ENCODE measurements at regions not wholly inside any gene's neighbourhood (a gene's known extent, or its start where the extent isn't known, plus 50 kb on each side); places are given as distances from the start of the nearest gene placed in this dataset.

DNA sequence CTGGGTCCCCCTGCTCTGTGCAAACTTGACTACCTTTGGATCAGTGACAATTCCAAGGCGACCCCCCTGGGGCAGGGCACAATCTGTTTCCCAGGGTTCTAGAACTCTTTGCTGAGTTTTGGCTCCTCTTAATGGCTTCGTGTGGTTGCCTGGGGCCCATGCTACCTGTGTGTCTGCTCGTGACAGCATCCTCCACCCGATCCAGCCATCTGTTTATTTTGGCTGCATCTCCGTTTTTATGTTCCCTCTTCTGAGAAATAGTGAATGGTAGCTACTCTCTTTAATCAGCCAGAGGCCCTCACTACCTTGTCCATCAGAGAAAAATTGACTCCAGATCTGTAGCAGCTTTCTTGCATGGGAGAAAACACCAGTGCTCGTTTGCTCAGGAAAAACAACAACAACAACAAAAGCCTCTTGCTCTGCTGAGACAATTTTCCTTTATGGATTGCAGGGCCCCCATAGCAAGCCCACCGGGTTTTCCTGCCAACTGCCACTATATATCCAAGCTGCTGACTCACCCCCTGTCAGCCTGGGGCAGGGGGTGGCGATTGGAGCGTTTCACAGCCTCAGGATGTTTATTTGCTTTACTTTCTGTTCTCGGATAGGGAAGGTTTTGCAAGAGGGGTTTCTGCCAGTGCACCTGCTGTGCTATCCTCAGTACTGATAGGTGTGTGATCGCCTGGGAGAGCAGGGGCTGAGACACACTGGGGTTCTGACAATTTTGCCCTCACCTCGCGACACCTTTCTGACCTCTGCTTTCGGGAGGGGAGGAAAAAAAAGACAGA lies 607.8 kb downstream of the BNC2 start:
- Mint-ChIP-seq H3K4me3 (no peak overlapping the region), H3K27me3 (ENCODE audit: low read depth) (no peaks in the 10 kb centered on the region), H3K9me3 (no peaks in the 10 kb centered on the region)

DNA sequence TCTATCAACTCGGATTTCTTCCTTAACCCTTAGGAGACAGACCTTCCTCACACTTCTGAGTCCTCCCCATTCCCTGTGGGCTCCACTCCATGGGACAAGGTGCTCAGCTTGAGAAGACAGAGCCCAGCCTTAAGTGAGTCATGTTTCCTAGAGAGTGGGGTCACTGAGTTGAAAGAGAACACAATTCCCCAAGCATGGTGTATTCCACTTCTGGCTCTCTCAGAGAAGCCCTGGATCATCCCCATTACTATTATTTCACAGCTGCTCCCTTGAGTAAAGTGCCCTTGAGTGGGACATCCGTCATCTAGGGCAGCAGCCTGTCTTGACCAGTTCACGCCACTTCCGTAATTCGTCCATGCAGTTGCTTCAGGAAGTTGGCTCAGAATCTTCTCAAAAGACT lies 604.8 kb downstream of the BNC2 start:
- H3K9me3 Mint-ChIP-seq, result no peaks in the 10 kb centered on the region
- no peak overlapping the region for H3K27ac Mint-ChIP-seq
- no peaks in the 10 kb centered on the region for H3K36me3 Mint-ChIP-seq (ENCODE audit: low read depth)
- DNase-seq (ENCODE audit: low spot score), result no peak
- no peaks in the 10 kb centered on the region for H3K27me3 Mint-ChIP-seq (ENCODE audit: low read depth)
- H3K4me1 Mint-ChIP-seq (ENCODE audit: low read depth), result no peaks in the 10 kb centered on the region
- H3K4me3 Mint-ChIP-seq, result no peak overlapping the region

More for the DNA sequence above, 607.8 kb downstream of the BNC2 start:
- no peak for DNase-seq (ENCODE audit: low spot score)
- no peak overlapping the region for H3K27ac Mint-ChIP-seq
- H3K4me1 Mint-ChIP-seq (ENCODE audit: low read depth), result no peaks in the 10 kb centered on the region
- H3K36me3 Mint-ChIP-seq (ENCODE audit: low read depth), result no peaks in the 10 kb centered on the region

DNA sequence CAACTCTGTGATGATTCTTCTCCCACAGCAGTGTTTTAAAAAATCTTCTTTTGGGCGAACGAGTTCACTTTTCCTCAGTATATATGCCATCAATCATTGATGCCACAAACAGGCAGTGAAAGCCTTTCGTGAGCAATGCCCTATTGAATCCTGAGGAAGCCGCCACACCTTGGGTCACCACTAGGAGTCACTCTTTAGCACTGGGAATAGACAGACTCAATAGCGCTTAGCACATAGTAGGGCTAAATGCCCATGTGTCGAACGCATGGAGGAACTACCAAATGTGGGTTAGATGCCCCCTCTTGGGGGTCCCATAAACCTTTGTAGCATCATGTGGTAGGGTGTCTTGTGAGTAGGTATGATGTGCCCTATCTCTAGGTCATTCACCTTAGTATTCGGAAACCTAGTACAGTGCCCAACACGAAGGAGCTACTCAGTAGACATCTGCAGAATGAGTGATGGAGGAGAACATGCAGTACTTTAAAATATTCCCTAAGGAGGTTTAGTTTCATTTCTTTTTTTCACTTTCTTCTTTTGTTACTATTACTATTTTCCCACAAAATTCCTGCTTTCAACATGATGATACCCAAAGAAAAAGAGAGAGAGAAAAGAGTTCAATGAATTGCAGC lies 603.7 kb downstream of the BNC2 start:
- H3K36me3 Mint-ChIP-seq (ENCODE audit: low read depth), result no peaks in the 10 kb centered on the region
- H3K4me1 Mint-ChIP-seq (ENCODE audit: low read depth), result no peaks in the 10 kb centered on the region
- no peaks in the 10 kb centered on the region for H3K27me3 Mint-ChIP-seq (ENCODE audit: low read depth)
- no peak overlapping the region for H3K4me3 Mint-ChIP-seq
- DNase-seq (ENCODE audit: low spot score), result no peak
- H3K9me3 Mint-ChIP-seq, result no peaks in the 10 kb centered on the region
- no peak overlapping the region for H3K27ac Mint-ChIP-seq

DNA sequence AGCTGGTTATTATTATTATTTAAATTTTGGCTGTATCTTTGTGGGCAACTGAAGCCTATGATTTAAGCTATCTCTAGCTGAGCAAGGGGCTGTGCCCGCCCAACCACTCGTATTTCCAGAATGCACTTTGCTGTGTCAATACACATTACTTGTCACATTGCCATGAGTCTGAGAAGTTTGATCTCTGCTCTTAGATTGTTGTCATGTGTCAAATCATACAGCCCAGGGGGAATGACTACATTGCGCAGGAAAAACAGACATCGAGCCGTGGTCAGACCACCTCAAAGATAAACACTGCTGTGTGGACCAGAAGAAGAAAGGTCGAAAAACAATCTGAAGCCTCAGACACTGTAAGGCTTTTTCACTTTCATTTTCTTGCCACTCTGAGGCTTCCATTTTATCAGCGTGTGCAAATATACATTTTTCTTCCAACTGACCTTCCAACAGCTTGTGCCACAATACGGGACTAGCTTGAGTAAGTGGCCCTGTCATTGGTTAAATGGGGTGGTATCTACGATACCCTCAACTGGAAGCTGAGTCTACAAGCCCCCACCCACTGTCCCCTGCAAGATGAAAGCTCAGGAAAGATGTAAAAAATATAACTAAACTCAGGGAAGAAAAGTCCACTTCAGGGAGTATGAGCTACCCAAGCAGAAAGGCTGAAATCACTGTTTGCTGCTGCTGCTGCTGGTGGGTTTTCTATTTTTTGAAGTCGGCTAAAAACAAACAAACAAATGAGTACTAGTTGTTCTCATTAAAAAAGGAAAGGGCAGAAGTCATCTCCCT lies 603.0 kb downstream of the BNC2 start:
- no peak for DNase-seq (ENCODE audit: low spot score)
- Mint-ChIP-seq H3K36me3 (ENCODE audit: low read depth) (no peaks in the 10 kb centered on the region), H3K9me3 (no peaks in the 10 kb centered on the region), H3K4me3 (no peak overlapping the region), H3K4me1 (ENCODE audit: low read depth) (no peaks in the 10 kb centered on the region), H3K27me3 (ENCODE audit: low read depth) (no peaks in the 10 kb centered on the region), H3K27ac (peak overlapping the region; percentile 15)

DNA sequence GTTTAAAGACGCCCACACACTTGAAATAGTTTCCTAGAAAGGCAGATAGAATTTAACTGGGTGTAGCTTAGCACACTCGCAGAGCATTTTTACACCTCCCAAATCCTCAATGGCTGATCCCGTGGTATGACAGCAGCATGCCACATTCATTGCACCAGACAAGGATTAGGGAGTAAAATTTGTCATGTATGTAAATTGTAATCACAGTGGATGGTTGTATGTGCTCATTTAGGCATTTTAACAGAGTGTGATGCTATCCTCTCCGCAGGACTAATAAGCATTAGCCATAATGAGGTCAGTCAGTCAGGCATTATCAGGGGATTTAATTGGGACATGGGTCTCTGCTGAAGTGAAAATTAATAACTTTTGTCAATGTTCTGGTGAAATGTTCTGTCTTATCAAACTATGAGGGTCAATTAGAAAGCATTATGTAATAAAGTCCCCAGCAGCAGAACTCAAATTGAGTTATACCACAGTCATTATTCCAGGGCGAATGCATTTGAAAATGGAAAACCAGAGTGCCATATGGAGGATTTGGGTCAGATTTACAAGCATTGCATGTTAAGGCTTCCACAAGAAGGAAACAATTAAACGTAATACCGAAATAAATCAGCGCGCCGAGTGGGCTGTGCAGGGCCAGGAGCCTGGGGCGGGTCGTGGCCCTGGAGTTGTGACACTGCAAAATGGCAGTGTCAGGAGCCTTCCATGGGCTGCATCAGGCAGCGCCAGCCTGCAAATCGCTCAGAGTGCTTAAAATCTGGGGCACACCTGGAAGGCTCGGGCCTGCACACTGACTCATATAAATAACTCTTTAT lies 602.2 kb downstream of the BNC2 start:
- Mint-ChIP-seq H3K4me1 (ENCODE audit: low read depth) (no peaks in the 10 kb centered on the region), H3K9me3 (no peaks in the 10 kb centered on the region), H3K36me3 (ENCODE audit: low read depth) (no peaks in the 10 kb centered on the region), H3K27ac (no peak overlapping the region), H3K4me3 (no peak overlapping the region), H3K27me3 (ENCODE audit: low read depth) (no peaks in the 10 kb centered on the region)
- DNase-seq (ENCODE audit: low spot score), result no peak

DNA sequence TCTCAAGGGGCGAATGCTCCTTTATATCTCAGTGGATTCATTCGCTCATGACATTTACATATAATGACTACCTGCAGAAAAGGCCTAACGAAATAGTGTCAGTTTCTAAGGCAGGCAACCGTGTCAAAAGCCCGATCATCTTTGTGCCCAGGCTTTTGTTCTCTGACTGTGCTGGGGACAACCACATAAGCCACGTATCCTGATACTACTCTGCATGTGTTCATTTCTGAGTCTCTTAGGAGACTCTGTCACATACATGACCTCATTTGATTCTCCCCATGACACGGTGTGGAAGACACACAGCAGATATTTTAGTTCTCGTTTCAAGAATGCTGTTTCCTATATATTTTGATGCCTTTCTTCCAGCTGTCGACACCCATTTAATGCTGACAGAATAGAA lies 598.5 kb downstream of the BNC2 start:
- no peak for DNase-seq (ENCODE audit: low spot score)
- no peak overlapping the region for H3K27ac Mint-ChIP-seq
- H3K4me3 Mint-ChIP-seq, result no peak overlapping the region
- H3K9me3 Mint-ChIP-seq, result no peaks in the 10 kb centered on the region
- H3K36me3 Mint-ChIP-seq (ENCODE audit: low read depth), result no peaks in the 10 kb centered on the region
- H3K4me1 Mint-ChIP-seq (ENCODE audit: low read depth), result no peaks in the 10 kb centered on the region
- H3K27me3 Mint-ChIP-seq (ENCODE audit: low read depth), result no peaks in the 10 kb centered on the region

DNA sequence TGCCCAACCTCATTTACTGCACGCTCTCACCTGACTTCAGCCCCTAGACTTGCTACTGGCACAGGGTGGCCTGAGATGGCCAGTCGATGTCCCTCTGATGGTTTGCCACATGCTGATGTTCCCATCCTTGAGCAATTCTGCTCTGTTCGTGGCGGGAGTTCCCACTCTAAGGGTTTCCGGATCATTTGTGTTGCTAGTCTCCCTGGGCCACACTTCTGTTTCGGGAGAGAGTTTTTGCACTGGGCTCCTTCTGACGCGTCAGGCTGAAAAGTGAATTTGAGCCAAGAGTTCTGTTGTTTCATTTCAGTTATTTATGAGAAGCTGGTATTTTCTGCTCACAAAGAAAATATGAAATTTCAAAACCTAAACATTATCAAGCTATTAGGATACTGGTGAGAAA lies 597.7 kb downstream of the BNC2 start:
- Mint-ChIP-seq H3K27me3 (ENCODE audit: low read depth) (no peaks in the 10 kb centered on the region), H3K36me3 (ENCODE audit: low read depth) (no peaks in the 10 kb centered on the region), H3K9me3 (no peaks in the 10 kb centered on the region)

DNA sequence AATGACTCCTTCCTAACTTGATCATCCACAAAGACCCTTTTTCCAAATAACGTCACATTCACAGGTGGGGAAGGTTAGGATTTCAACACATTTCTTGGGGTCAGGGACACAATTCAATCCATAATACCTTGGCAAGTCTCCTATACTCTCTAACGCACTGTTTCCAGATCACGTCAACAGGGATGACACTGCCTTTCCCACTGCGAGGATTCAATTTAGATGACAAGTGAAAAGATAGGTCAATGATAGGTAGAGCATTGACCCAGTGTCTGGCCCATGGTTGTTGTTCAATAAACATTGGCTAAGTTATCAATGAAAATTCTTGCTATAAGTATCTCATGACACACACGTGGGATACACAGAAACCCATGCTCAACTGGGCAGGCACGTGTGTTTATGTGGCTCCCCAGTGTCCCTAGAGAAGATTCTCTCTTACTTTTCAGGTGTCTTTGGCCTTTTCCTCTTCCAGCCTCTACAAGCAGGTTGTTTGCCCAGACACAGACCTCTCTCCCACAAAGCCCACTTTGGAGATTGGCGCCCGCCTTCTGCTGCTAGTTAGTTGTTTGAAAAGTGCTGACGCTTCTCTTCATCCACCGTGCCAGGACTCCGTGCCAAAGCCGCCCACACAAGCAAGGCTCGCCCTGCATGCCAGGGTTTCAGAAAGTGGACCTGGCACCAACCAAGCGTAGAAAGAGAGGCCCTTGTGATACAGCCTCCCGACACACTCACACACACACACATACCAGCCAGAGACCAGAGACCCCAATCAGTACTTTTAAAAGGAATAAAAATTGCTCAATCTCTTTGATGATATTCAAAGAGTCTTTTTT lies 594.5 kb downstream of the BNC2 start:
- Mint-ChIP-seq H3K27me3 (ENCODE audit: low read depth) (no peaks in the 10 kb centered on the region), H3K36me3 (ENCODE audit: low read depth) (no peaks in the 10 kb centered on the region), H3K4me3 (no peak overlapping the region), H3K27ac (no peak overlapping the region), H3K4me1 (ENCODE audit: low read depth) (no peaks in the 10 kb centered on the region), H3K9me3 (no peaks in the 10 kb centered on the region)
- no peak for DNase-seq (ENCODE audit: low spot score)

More for the DNA sequence above, 597.7 kb downstream of the BNC2 start:
- no peak for DNase-seq (ENCODE audit: low spot score)
- H3K27ac Mint-ChIP-seq, result no peak overlapping the region
- H3K4me3 Mint-ChIP-seq, result no peak overlapping the region
- no peaks in the 10 kb centered on the region for H3K4me1 Mint-ChIP-seq (ENCODE audit: low read depth)

DNA sequence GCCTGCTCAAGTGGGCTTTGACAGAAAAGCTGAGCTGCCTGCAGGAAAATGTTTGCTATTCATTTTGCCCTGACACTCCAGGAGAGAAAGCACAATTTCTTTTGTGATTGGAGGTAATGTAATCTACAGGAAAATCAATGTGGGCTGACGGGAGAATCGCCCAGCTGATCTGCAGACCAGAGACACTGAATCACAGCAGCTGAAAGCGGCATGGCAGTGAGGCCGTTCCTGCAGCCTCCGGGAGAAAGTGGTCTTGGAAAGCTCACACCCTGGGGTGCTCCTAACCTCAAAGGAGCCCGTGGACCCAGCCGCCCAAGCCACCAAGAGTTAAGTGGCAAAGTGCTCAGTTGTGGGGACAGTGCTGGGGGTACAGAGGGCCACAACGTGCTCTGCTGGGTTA lies 593.6 kb downstream of the BNC2 start:
- H3K27me3 Mint-ChIP-seq (ENCODE audit: low read depth), result no peaks in the 10 kb centered on the region
- no peak overlapping the region for H3K4me3 Mint-ChIP-seq
- no peaks in the 10 kb centered on the region for H3K4me1 Mint-ChIP-seq (ENCODE audit: low read depth)
- no peaks in the 10 kb centered on the region for H3K36me3 Mint-ChIP-seq (ENCODE audit: low read depth)
- no peak for DNase-seq (ENCODE audit: low spot score)
- no peaks in the 10 kb centered on the region for H3K9me3 Mint-ChIP-seq
- H3K27ac Mint-ChIP-seq, result no peak overlapping the region

DNA sequence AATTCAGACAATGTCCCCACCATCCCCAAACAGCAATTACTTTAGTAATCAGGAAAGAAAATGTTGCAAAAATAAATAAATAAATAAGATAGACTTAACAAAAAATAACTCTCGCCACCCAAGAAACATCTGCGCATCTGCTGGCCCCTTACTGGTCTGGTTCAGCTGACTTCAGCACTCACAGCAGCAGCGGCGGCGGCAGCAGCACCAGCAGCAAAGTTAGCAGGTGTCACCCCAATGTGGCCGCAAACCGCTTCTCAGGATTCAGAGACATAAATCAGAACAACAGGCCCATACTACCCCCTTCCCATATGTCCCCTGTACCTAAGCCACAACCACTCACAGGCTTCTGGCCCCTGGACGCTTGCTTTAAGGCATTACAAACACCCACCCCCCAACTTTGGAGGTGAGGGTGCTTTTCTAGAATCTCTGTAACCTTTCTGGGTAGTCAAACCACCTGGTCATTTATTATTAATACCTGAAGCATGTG lies 593.0 kb downstream of the BNC2 start:
- H3K4me1 Mint-ChIP-seq (ENCODE audit: low read depth), result no peaks in the 10 kb centered on the region
- H3K27me3 Mint-ChIP-seq (ENCODE audit: low read depth), result no peaks in the 10 kb centered on the region
- H3K36me3 Mint-ChIP-seq (ENCODE audit: low read depth), result no peaks in the 10 kb centered on the region
- H3K27ac Mint-ChIP-seq, result no peak overlapping the region
- no peak for DNase-seq (ENCODE audit: low spot score)
- no peaks in the 10 kb centered on the region for H3K9me3 Mint-ChIP-seq
- H3K4me3 Mint-ChIP-seq, result no peak overlapping the region

DNA sequence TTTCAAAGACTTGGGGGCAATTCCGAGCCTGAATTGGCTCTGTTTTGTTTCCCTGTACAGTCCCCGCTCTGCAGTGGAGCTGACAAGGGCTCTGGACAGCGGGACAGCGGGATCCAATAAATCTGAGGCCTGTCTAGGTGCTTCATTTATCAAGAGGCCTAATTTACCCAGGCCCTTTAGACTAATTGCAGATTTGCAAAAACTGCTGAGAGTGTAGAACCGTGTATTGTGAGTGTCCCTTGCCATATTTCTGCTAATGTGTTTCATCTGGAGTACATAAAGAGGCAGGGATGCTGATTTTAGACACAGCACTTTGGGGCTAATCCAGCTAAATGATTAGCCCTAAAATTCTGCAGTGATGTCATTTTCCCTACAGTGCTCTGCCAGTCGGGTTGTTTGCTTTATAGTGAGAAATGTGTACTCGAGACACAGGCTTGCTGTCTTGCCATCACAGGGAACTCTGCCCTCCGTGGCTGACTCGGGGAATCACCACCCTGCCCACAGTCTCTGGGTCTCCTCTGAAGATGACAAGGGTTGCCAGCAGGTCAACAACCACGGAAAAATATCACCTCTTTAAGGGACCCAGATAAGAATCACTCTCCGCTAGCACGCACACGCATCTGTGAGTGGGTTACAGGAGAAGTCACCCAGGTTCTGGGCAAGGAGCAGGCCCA lies 592.0 kb downstream of the BNC2 start:
- Mint-ChIP-seq H3K27me3 (ENCODE audit: low read depth) (no peaks in the 10 kb centered on the region), H3K9me3 (no peaks in the 10 kb centered on the region), H3K4me1 (ENCODE audit: low read depth) (no peaks in the 10 kb centered on the region), H3K27ac (no peak overlapping the region), H3K36me3 (ENCODE audit: low read depth) (no peaks in the 10 kb centered on the region), H3K4me3 (no peak overlapping the region)
- no peak for DNase-seq (ENCODE audit: low spot score)

DNA sequence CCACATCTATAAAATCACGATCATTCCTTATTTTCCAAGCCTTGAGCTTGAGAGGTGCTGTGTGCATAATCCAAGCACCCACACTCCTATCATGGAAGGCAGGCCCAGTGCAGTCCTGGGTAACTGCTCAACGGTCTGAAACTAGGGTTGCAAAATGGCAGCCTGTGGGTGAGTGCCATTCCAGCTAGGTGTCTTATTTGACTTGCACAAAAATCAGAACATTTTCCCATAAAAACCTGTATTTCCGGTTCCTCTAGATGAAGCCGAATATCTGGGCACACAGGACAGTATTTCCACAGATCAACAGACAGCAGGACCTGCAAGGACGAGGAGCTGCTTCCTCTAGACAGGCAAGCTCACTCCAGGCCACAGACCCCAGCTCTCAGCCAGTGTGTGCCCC lies 588.8 kb downstream of the BNC2 start:
- Mint-ChIP-seq H3K27me3 (ENCODE audit: low read depth) (no peaks in the 10 kb centered on the region), H3K4me1 (ENCODE audit: low read depth) (no peaks in the 10 kb centered on the region), H3K9me3 (peaks cover 5% of the 10 kb centered on the region), H3K27ac (no peak overlapping the region), H3K4me3 (no peak overlapping the region), H3K36me3 (ENCODE audit: low read depth) (no peaks in the 10 kb centered on the region)
- no peak for DNase-seq (ENCODE audit: low spot score)

All from T-helper 2 cell treated with Interferon-gamma antibody and Interleukin-4, amounts not matched to agents 5 μg/mL and 100 μg/mL, for 36 hours (primary cell).